GM10248 (cell line): ENCODE measurements at regions not wholly inside any gene's neighbourhood (a gene's known extent, or its start where the extent isn't known, plus 50 kb on each side); places are given as distances from the start of the nearest gene placed in this dataset.

Experiments
- CTCF ChIA-PET: fragments of 300-600 bp; sonication (Branson Sonifier 250); formaldehyde crosslinking; extraction: SDS; loops from one replicate; lab custom pipeline; 2021; ENCODE audit warnings: antibody characterized with exemption; lab: Yijun Ruan, JAX
- POLR2A ChIA-PET: fragments of 350-650 bp; sonication (Branson Sonifier 250); formaldehyde crosslinking; extraction: SDS; loops from one replicate; lab custom pipeline; 2020; ENCODE audit warnings: antibody characterized with exemption; lab: Yijun Ruan, JAX
- DNase-seq: peaks from one replicate; pipeline ENCODE4 v3.0.0; 2012; ENCODE audit errors: extremely low spot score
- CTCF ChIP-seq: IDR thresholded peaks from 2 replicates; pipeline ENCODE4 v1.5.1; 2012; ENCODE audit warnings: mild to moderate bottlenecking, low read depth; ENCODE audit errors: extremely low read depth, missing control alignments, control extremely low read depth

- TF ChIP-seq CTCF, result no peak
- ChIA-PET POLR2A (no interaction called here), CTCF (no interaction called here)
- no peak for DNase-seq
These were observed 415.9 kb upstream of the KCNMB2 start for GRCh38 chr3:178120367-178120766.

DNA sequence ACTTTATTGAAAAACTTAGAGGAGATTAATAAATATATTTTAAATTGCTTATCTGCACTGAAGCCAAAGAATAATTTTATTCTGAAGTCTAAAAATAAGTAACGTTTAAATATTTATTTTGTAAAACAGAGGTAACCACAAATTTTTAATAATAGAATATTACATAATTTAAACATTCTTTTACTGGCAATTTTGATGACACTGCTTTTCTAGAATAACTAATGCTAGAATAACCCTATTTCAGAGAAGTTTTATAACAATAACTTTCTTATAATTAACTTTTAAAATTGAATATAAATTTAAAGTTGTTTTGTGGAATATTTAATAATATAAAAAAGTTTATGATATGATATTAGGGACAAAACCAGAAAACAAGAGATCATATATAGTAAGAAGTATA lies 409.6 kb upstream of the KCNMB2 start:
- no peak for DNase-seq
- no peak for TF ChIP-seq CTCF
- POLR2A ChIA-PET, result no interaction called here
- CTCF ChIA-PET, result no interaction called here

GRCh38 chr3:178127221-178127620 lies 409.0 kb upstream of the KCNMB2 start:
- no peak for DNase-seq
- CTCF ChIA-PET, result no interaction called here

GRCh38 chr3:178129109-178129508 lies 407.1 kb upstream of the KCNMB2 start:
- ChIA-PET POLR2A (interaction anchor here (0.6 kb wide), 1 partner anchor 374 kb away, joined by 3 read pairs; no protein-coding TSS in a partner anchor), CTCF (no interaction called here)
- TF ChIP-seq CTCF, result no peak
- no peak for DNase-seq

More at GRCh38 chr3:178127221-178127620, 409.0 kb upstream of the KCNMB2 start:
- TF ChIP-seq CTCF, result no peak
- POLR2A ChIA-PET, result no interaction called here

- DNase-seq, result no peak
- TF ChIP-seq CTCF, result no peak
- CTCF ChIA-PET, result no interaction called here
- POLR2A ChIA-PET, result no interaction called here
These were observed 404.4 kb upstream of the KCNMB2 start for GRCh38 chr3:178131801-178132200.

DNA sequence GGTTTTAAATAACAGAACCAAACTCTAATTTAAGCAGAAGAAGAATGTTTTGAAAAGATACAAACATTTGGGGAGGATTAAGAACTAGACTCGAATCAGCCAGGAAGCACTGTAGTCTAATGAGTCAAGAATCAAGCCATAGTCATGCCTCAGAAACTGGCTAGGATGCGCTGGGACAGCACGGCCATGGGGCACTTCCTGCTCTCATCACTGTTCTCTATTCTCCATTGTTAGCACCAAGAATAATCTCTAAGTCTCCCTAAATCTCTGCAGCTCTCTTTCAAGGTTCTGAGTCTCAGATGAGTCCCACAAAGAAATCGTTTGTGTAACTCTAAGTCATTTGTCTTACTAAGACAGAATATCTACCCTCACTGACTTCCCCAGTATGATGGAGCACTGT lies 399.0 kb upstream of the KCNMB2 start:
- no peak for TF ChIP-seq CTCF
- ChIA-PET POLR2A (no interaction called here), CTCF (no interaction called here)
- DNase-seq, result no peak

GRCh38 chr3:178137831-178138230 lies 398.4 kb upstream of the KCNMB2 start:
- DNase-seq, result no peak
- CTCF ChIA-PET, result no interaction called here
- POLR2A ChIA-PET, result no interaction called here
- no peak for TF ChIP-seq CTCF
